Kidney glomerular epithelial cell (primary cell): ENCODE measurements at regions not wholly inside any gene's neighbourhood (a gene's known extent, or its start where the extent isn't known, plus 50 kb on each side); places are given as distances from the start of the nearest gene placed in this dataset.
A peak's percentile ranks its signal among the peaks of the same experiment; 100 is the strongest.
"Not testable (repeated sequence)": the region's sequence is repeated elsewhere in the genome, so short reads cannot be mapped to it uniquely, and the experiment has no call there.

ENCODE experiments used
- DNase-seq: peaks from one replicate; lab custom pipeline; 2025; lab: John Stamatoyannopoulos, UW

- no peak for DNase-seq
Observed at GRCh38 chr20:1754306-1754705, 96.7 kb upstream of the SIRPG start.

GRCh38 chr20:1752045-1752444 lies 94.5 kb upstream of the SIRPG start:
- no peak for DNase-seq

DNA sequence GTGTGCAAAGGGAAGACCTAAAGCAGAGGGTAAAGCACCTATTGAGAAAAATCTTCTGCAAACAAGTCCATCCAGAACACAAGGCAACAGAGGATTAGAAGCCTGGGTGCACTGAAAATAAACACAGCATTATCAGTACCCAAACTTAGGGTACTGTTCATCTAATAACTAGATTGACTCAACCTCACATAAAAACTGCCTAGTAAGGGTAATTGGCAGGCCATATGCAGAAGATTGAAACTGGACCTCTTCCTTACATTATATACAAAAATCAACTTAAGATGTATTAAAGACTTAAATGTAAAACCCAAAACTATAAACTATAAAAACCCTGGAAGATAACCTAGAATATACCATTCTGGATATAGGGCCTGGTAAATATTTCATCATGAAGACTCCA lies 91.2 kb upstream of the SIRPG start:
- no peak for DNase-seq

DNA sequence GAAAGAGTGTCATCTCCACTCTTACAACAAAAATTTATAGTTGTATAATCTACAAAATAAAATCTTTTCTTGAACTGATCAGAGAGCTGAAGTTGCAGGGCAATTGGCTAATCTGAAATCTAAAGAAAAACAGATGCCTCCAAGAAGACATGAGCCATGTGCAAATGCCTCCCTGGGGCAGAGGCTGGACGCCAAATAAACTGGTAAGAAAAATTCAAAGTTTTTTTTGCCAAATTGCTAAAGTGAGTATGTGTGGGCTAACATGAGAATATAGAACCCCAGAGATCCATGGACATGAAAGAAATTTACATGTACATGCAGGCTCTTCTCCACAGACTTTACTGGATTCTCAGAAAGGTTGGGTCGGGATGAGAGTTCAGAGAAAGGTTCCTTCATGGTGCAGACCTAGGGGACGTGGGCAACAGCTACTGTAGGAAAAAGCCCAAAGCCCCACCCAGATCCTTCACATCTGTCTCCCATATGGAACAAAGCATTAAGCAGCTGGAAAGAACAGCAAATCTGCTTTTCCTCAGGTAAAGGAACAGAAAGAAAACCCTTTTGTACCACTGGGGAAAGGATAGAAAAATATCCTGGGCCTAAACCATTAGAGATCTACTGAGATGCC lies 90.5 kb upstream of the SIRPG start:
- DNase-seq = no peak

GRCh38 chr20:1742049-1742434 lies 84.5 kb upstream of the SIRPG start:
- not testable (repeated sequence) for DNase-seq

- no peak for DNase-seq
Observed at GRCh38 chr20:1741309-1742048, 83.9 kb upstream of the SIRPG start.

- DNase-seq = no peak
Observed at GRCh38 chr20:1737134-1737533, 79.6 kb upstream of the SIRPG start.

- no peak for DNase-seq
Observed at GRCh38 chr20:1735417-1736089, 78.0 kb upstream of the SIRPG start.

GRCh38 chr20:1734269-1734858 lies 76.8 kb upstream of the SIRPG start:
- DNase-seq = peak; percentile 2

DNA sequence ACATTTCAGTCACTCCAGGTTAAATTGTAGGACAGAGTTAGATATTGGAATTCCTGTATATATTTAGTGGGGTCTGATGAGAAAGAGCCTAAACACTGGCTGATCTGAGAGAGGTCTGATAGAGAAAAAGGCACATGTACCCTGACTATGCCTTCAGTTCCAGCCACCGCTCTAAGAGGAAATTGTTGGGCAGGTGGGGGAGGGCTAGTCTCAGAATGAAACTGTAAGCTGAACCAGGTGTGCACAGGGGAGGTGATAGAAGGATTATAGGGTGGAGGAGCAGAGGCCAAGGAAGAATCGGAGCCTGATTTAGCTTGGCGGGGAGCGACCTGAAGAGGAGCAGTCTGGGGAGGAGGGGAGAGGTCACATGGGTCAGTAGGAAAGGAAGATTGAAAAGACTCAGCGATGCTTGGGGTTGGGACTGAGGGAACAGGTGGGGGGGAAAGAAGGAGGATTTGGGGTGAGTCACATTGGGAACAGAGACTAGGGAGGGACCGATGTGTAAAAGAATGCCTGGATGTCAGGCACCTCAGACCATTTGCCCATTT lies 74.3 kb upstream of the SIRPG start:
- not testable (repeated sequence) for DNase-seq

GRCh38 chr20:1730981-1731711 lies 73.6 kb upstream of the SIRPG start:
- not testable (repeated sequence) for DNase-seq

- DNase-seq = not testable (repeated sequence)
Observed at GRCh38 chr20:1727303-1727702, 69.7 kb upstream of the SIRPG start.

DNA sequence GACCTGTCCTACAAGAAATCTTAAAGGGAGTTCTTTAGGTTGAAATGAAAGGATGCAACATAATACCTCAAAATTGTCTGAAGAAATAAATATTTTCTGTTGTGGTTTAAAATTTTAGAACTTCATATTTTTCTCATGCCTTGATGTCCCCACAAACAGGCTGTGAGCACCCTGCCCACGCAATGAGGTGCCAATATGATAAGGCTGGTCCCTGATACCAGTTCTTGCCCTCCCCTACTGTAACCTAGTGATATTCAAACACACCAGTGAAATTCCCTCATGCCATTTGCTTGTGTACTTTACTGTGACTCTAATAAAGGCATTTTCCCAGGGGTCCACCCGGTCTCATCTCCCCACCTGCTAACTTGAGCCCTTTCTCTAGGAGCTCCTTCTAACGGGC lies 67.3 kb upstream of the SIRPG start:
- DNase-seq = no peak

- no peak for DNase-seq
Observed at GRCh38 chr20:1722513-1723050, 65.0 kb upstream of the SIRPG start.

GRCh38 chr20:1721687-1722512 lies 64.3 kb upstream of the SIRPG start:
- no peak for DNase-seq

DNA sequence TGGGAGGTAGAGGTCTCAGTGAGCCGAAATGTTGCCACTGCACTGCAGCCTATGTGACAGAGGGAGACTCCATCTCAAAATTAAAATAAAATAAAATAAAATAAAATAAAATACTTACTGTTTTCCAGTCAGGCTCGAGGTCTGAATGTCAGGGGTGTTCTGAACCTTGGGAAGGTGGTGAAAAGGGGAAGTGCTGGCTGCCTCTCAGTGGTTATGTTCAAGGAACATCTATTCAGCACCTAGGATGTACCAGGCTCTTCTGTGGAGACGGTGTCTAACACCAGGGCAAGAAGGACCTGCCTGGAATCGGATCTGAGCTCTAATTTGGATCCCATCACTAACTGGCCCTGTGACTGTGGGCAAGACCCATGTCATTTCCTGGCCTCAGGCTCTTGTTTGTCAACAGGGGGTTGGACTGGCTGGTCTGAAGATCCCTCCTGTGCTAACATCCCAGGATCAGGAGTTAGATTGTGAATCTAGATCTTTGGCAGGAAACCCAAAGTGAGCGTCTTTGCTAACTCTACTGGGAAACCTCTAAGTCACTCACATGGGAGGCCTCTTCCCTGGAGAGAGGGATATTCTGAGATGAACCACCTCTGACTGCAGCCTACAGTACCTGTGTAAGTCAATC lies 63.4 kb upstream of the SIRPG start:
- no peak for DNase-seq

- DNase-seq = no peak
Observed at GRCh38 chr20:1720226-1720625, 62.6 kb upstream of the SIRPG start.

- peak; percentile 23 for DNase-seq
Observed at GRCh38 chr20:1718604-1719384, 61.2 kb upstream of the SIRPG start.
